Esophagus (tissue), 2 donors: ENCODE measurements at regions not wholly inside any gene's neighbourhood (a gene's known extent, or its start where the extent isn't known, plus 50 kb on each side); places are given as distances from the start of the nearest gene placed in this dataset.

Experiments used
- H3K27ac ChIP-seq, 2 donors: one replicate each; pipeline ENCODE4 v1.5.1; 2013; ENCODE audit warnings: low read depth in 2 of 2, mild to moderate bottlenecking in 2 of 2, inconsistent platforms in 1 of 2, low read length in 1 of 2, moderate library complexity in 1 of 2
- H3K27me3 ChIP-seq, 2 donors: one replicate each; pipeline ENCODE4 v1.6.1; 2013; ENCODE audit warnings: low read length in 2 of 2, control low read depth in 1 of 2, mild to moderate bottlenecking in 1 of 2; ENCODE audit not compliant: insufficient read depth in 2 of 2, control insufficient read depth in 1 of 2
- H3K36me3 ChIP-seq, 2 donors: one replicate each; pipeline ENCODE4 v1.6.1; 2013; ENCODE audit warnings: low read length in 1 of 2; ENCODE audit not compliant: control insufficient read depth in 2 of 2, insufficient read depth in 2 of 2
- H3K4me1 ChIP-seq, 2 donors: one replicate each; pipeline ENCODE4 v1.6.1; 2013; ENCODE audit warnings: low read length in 1 of 2; ENCODE audit not compliant: control insufficient read depth in 2 of 2, insufficient read depth in 2 of 2
- H3K4me3 ChIP-seq, 2 donors: one replicate each; pipeline ENCODE4 v1.5.1; 2013; ENCODE audit warnings: low read length in 2 of 2, mild to moderate bottlenecking in 2 of 2, low read depth in 1 of 2, moderate library complexity in 1 of 2
- H3K9me3 ChIP-seq, 2 donors: one replicate each; pipeline ENCODE4 v1.6.1; 2013; ENCODE audit warnings: mild to moderate bottlenecking in 2 of 2, low read depth in 1 of 2, low read length in 1 of 2, moderate library complexity in 1 of 2; ENCODE audit not compliant: control insufficient read depth in 2 of 2, insufficient read depth in 1 of 2
- WGBS, 2 donors: extraction: QIAGEN DNeasy Blood & Tissue Kit; methylation state at CpG; one replicate each; pipeline ENCODE4 v1.1.7; 2013; 5-methylcytosine and 5-hydroxymethylcytosine counted together
- donor health status: healthy with polysubstance abuse.
- donor health status: Bipolar disorder and iron deficiency.

GRCh38 chr4:81874661-81875515 is 403.2 kb upstream of the RASGEF1B start:
- H3K27me3 ChIP-seq = no peaks in the 10 kb centered on the region
- H3K4me1 ChIP-seq = no peaks in the 10 kb centered on the region
- WGBS, 2 donors = 63 to 71% methylated on average over 3 of the region's 3 CpGs
- peaks cover 3 to 11% of the 10 kb centered on the region in 2 donors for H3K9me3 ChIP-seq
- no peak overlapping the region for H3K4me3 ChIP-seq
- H3K36me3 ChIP-seq = no peaks in the 10 kb centered on the region
- no peak overlapping the region for H3K27ac ChIP-seq

- 92 to 96% methylated on average over 5 of the region's 5 CpGs for WGBS, 2 donors
- no peak overlapping the region for H3K27ac ChIP-seq
- no peaks in the 10 kb centered on the region for H3K27me3 ChIP-seq
- no peak overlapping the region for H3K4me3 ChIP-seq
- no peaks in the 10 kb centered on the region for H3K4me1 ChIP-seq
- no peaks in the 10 kb centered on the region for H3K36me3 ChIP-seq
- H3K9me3 ChIP-seq = peaks cover 3 to 11% of the 10 kb centered on the region in 2 donors
These were observed 398.6 kb upstream of the RASGEF1B start for GRCh38 chr4:81870275-81870674.

GRCh38 chr4:81860111-81860510 is 388.4 kb upstream of the RASGEF1B start:
- no peaks in the 10 kb centered on the region for H3K36me3 ChIP-seq
- H3K27me3 ChIP-seq = no peaks in the 10 kb centered on the region
- no peak overlapping the region for H3K4me3 ChIP-seq
- no peaks in the 10 kb centered on the region for H3K4me1 ChIP-seq
- H3K9me3 ChIP-seq = no peaks in the 10 kb centered on the region
- no peak overlapping the region for H3K27ac ChIP-seq

GRCh38 chr4:81854406-81854805 is 382.7 kb upstream of the RASGEF1B start:
- Histone ChIP-seq H3K4me3 (no peak overlapping the region), H3K4me1 (no peaks in the 10 kb centered on the region), H3K27ac (no peak overlapping the region), H3K9me3 (peaks cover 7 to 8% of the 10 kb centered on the region in 2 donors), H3K27me3 (no peaks in the 10 kb centered on the region), H3K36me3 (no peaks in the 10 kb centered on the region)
- 100% methylated on average over 1 of the region's 1 CpG for WGBS, 2 donors

- H3K36me3 ChIP-seq = no peaks in the 10 kb centered on the region
- H3K4me1 ChIP-seq = no peaks in the 10 kb centered on the region
- H3K27me3 ChIP-seq = no peaks in the 10 kb centered on the region
- H3K9me3 ChIP-seq = peaks cover 7 to 8% of the 10 kb centered on the region in 2 donors
- H3K27ac ChIP-seq = no peak overlapping the region
- WGBS, 2 donors = 66 to 69% methylated on average over 1 of the region's 1 CpG
- no peak overlapping the region for H3K4me3 ChIP-seq
These were observed 380.5 kb upstream of the RASGEF1B start for GRCh38 chr4:81852031-81852715.

- Histone ChIP-seq H3K4me1 (no peaks in the 10 kb centered on the region), H3K9me3 (peaks cover 7 to 8% of the 10 kb centered on the region in 2 donors), H3K36me3 (no peaks in the 10 kb centered on the region), H3K4me3 (no peak overlapping the region), H3K27ac (no peak overlapping the region), H3K27me3 (no peaks in the 10 kb centered on the region)
- 37 to 39% methylated on average over 1 of the region's 1 CpG for WGBS, 2 donors
These were observed 379.0 kb upstream of the RASGEF1B start for GRCh38 chr4:81850701-81851100.

GRCh38 chr4:81845761-81846160 is 374.1 kb upstream of the RASGEF1B start:
- WGBS, 2 donors = 75 to 83% methylated on average over 3 of the region's 3 CpGs

GRCh38 chr4:81845273-81845672 is 373.6 kb upstream of the RASGEF1B start:
- Histone ChIP-seq H3K36me3 (no peaks in the 10 kb centered on the region), H3K27ac (no peak overlapping the region), H3K4me3 (no peak overlapping the region), H3K4me1 (no peaks in the 10 kb centered on the region), H3K27me3 (no peaks in the 10 kb centered on the region), H3K9me3 (no peaks in the 10 kb centered on the region)
- 69 to 79% methylated on average over 2 of the region's 2 CpGs for WGBS, 2 donors

More at GRCh38 chr4:81845761-81846160, 374.1 kb upstream of the RASGEF1B start:
- no peak overlapping the region for H3K4me3 ChIP-seq
- H3K27me3 ChIP-seq = no peaks in the 10 kb centered on the region
- no peaks in the 10 kb centered on the region for H3K36me3 ChIP-seq
- H3K4me1 ChIP-seq = no peaks in the 10 kb centered on the region
- no peak overlapping the region for H3K27ac ChIP-seq
- H3K9me3 ChIP-seq = no peaks in the 10 kb centered on the region

GRCh38 chr4:81844717-81845116 is 373.0 kb upstream of the RASGEF1B start:
- Histone ChIP-seq H3K27me3 (no peaks in the 10 kb centered on the region), H3K4me1 (no peaks in the 10 kb centered on the region), H3K36me3 (no peaks in the 10 kb centered on the region), H3K27ac (no peak overlapping the region), H3K4me3 (no peak overlapping the region), H3K9me3 (no peaks in the 10 kb centered on the region)
- WGBS, 2 donors = 1 to 2% methylated on average over 3 of the region's 3 CpGs
